Neuronal stem cell (in vitro differentiated cells): ENCODE measurements at regions not wholly inside any gene's neighbourhood (a gene's known extent, or its start where the extent isn't known, plus 50 kb on each side); places are given as distances from the start of the nearest gene placed in this dataset.

Experiments used
- DNase-seq: peaks from one replicate; pipeline ENCODE4 v3.0.0-alpha.2; 2013; ENCODE audit warnings: low spot score
- H2AFZ ChIP-seq: one replicate; pipeline ENCODE4 v1.6.1; 2013; ENCODE audit warnings: mild to moderate bottlenecking, low read length, inconsistent platforms
- H2AK5ac ChIP-seq: 2 replicates; pipeline ENCODE4 v1.6.1; 2013; ENCODE audit warnings: low read depth, mild to moderate bottlenecking, inconsistent platforms, low read length, moderate library complexity, mixed read lengths
- H2BK120ac ChIP-seq: 2 replicates; pipeline ENCODE4 v1.6.1; 2013; ENCODE audit warnings: low read depth, mild to moderate bottlenecking, inconsistent platforms, low read length, moderate library complexity, mixed read lengths
- H2BK12ac ChIP-seq: one replicate; pipeline ENCODE4 v1.6.1; 2013; ENCODE audit warnings: low read length, inconsistent platforms
- H2BK15ac ChIP-seq: 2 replicates; pipeline ENCODE4 v1.6.1; 2013; ENCODE audit warnings: mild to moderate bottlenecking, low read length, inconsistent platforms, mixed read lengths
- H2BK5ac ChIP-seq: one replicate; pipeline ENCODE4 v1.6.1; 2013; ENCODE audit warnings: inconsistent platforms, mild to moderate bottlenecking, low read length, moderate library complexity
- H3K14ac ChIP-seq: one replicate; pipeline ENCODE4 v1.6.1; 2013; ENCODE audit warnings: low read length, inconsistent platforms
- H3K18ac ChIP-seq: 2 replicates; pipeline ENCODE4 v1.6.1; 2013; ENCODE audit warnings: low read length, inconsistent platforms
- H3K23ac ChIP-seq: 2 replicates; pipeline ENCODE4 v1.6.1; 2013; ENCODE audit warnings: low read depth, mild to moderate bottlenecking, mixed read lengths, low read length, inconsistent platforms; ENCODE audit not compliant: poor library complexity
- H3K27ac ChIP-seq: replicated peaks from 3 replicates; pipeline ENCODE4 v1.5.1; 2013; ENCODE audit warnings: low read length, inconsistent platforms
- H3K27me3 ChIP-seq, 3 experiments: 2 replicates each; pipeline ENCODE4 v1.6.1; 2013; ENCODE audit warnings: low read length in 3 of 3, mild to moderate bottlenecking in 2 of 3, inconsistent platforms in 1 of 3, low read depth in 1 of 3, mixed read lengths in 1 of 3, moderate library complexity in 1 of 3; ENCODE audit not compliant: control insufficient read depth in 3 of 3, insufficient read depth in 3 of 3
- H3K36me3 ChIP-seq, 2 donors: replicated peaks in 1 of 2; 2 replicates each; pipeline ENCODE4 v1.6.1; 2013; ENCODE audit warnings: low read length in 2 of 2; ENCODE audit not compliant: control insufficient read depth in 2 of 2, insufficient read depth in 2 of 2
- H3K4ac ChIP-seq: 2 replicates; pipeline ENCODE4 v1.6.1; 2013; ENCODE audit warnings: inconsistent platforms, mild to moderate bottlenecking, low read length, moderate library complexity
- H3K4me1 ChIP-seq, 2 donors: 1 replicate in 1 of 2; 2 replicates in 1 of 2; pipeline ENCODE4 v1.6.1; 2013; ENCODE audit warnings: low read length in 2 of 2, low read depth in 1 of 2; ENCODE audit not compliant: control insufficient read depth in 2 of 2, insufficient read depth in 1 of 2
- H3K4me2 ChIP-seq: one replicate; pipeline ENCODE4 v1.6.1; 2013; ENCODE audit warnings: mild to moderate bottlenecking, low read length, inconsistent platforms; ENCODE audit not compliant: insufficient read depth, poor library complexity, severe bottlenecking
- H3K4me3 ChIP-seq, 2 donors: 2 replicates each; pipeline ENCODE4 v1.5.1; 2013; ENCODE audit warnings: low read length in 2 of 2, mild to moderate bottlenecking in 2 of 2, inconsistent platforms in 1 of 2, moderate library complexity in 1 of 2
- H3K79me1 ChIP-seq: one replicate; pipeline ENCODE4 v1.6.1; 2013; ENCODE audit warnings: low read depth, mild to moderate bottlenecking, inconsistent platforms, low read length, moderate library complexity
- H3K9ac ChIP-seq: one replicate; pipeline ENCODE4 v1.6.1; 2013; ENCODE audit warnings: mild to moderate bottlenecking, low read depth, low read length, inconsistent platforms; ENCODE audit not compliant: poor library complexity
- H3K9me3 ChIP-seq, 2 donors: replicated peaks in 1 of 2; 2 replicates each; pipeline versions ENCODE3 to v1.6.1; 2013; ENCODE audit warnings: low read length in 2 of 2, mild to moderate bottlenecking in 2 of 2, inconsistent platforms in 1 of 2, low read depth in 1 of 2, mixed read lengths in 1 of 2, moderate library complexity in 1 of 2; ENCODE audit not compliant: control insufficient read depth in 2 of 2, insufficient read depth in 1 of 2
- H4K8ac ChIP-seq: one replicate; pipeline ENCODE4 v1.6.1; 2013; ENCODE audit warnings: low read depth, mild to moderate bottlenecking, inconsistent platforms, low read length, moderate library complexity
- H4K91ac ChIP-seq: one replicate; pipeline ENCODE4 v1.6.1; 2013; ENCODE audit warnings: low read length, low read depth, mild to moderate bottlenecking, inconsistent platforms; ENCODE audit not compliant: poor library complexity
- WGBS, 2 donors: extraction: QIAGEN DNeasy Blood & Tissue Kit; methylation state at CpG; one replicate each; pipeline ENCODE4 v1.1.7; 2013; ENCODE audit warnings: missing lambda C conversion rate in 2 of 2, mixed read lengths in 1 of 2; ENCODE audit not compliant: insufficient read length in 2 of 2, insufficient replicate concordance in 1 of 2; ENCODE audit errors: extremely low coverage in 2 of 2; 5-methylcytosine and 5-hydroxymethylcytosine counted together

- Histone ChIP-seq H3K36me3 (no peaks in the 10 kb centered on the region), H3K23ac (no peak overlapping the region), H2BK15ac (no peak overlapping the region), H3K4ac (no peak overlapping the region), H2BK5ac (no peak overlapping the region), H4K91ac (no peak overlapping the region), H2BK120ac (no peak overlapping the region), H3K9ac (no peak overlapping the region), H3K4me3 (no peak overlapping the region), H2AK5ac (no peak overlapping the region), H3K14ac (no peak overlapping the region), H3K4me2 (no peak overlapping the region), H2AFZ (no peak overlapping the region), H3K9me3 (peaks cover 0 to 2% of the 10 kb centered on the region in 2 donors), H2BK12ac (no peak overlapping the region), H4K8ac (no peak overlapping the region), H3K27ac (no peak overlapping the region), H3K4me1 (peaks cover 0 to 1% of the 10 kb centered on the region in 2 donors), H3K79me1 (no peaks in the 10 kb centered on the region), H3K27me3 (peaks cover 0 to 1% (median 0%) of the 10 kb centered on the region in 3 experiments), H3K18ac (no peak overlapping the region)
- WGBS, 2 donors: no CpG with 5 or more reads among the region's 2 CpGs
- no peak for DNase-seq
These were observed 425.9 kb upstream of the PROX1 start for GRCh38 chr1:213561870-213562269.

GRCh38 chr1:213564215-213564659 is 423.5 kb upstream of the PROX1 start:
- Histone ChIP-seq H3K79me1 (no peaks in the 10 kb centered on the region), H3K4me3 (no peak overlapping the region), H3K14ac (no peak overlapping the region), H3K27me3 (no peaks in the 10 kb centered on the region), H3K4me1 (no peaks in the 10 kb centered on the region), H4K8ac (no peak overlapping the region), H2BK120ac (no peak overlapping the region), H3K27ac (no peak overlapping the region), H2BK15ac (no peak overlapping the region), H4K91ac (no peak overlapping the region), H2BK12ac (no peak overlapping the region), H2AK5ac (no peak overlapping the region), H3K9me3 (peaks cover 0 to 2% of the 10 kb centered on the region in 2 donors), H3K18ac (no peak overlapping the region), H3K36me3 (no peaks in the 10 kb centered on the region), H2AFZ (no peak overlapping the region), H3K23ac (no peak overlapping the region), H3K9ac (no peak overlapping the region), H3K4ac (no peak overlapping the region), H3K4me2 (no peak overlapping the region), H2BK5ac (no peak overlapping the region)
- DNase-seq: peak; percentile 3

- Histone ChIP-seq H2BK15ac (no peak overlapping the region), H3K36me3 (no peaks in the 10 kb centered on the region), H2BK5ac (no peak overlapping the region), H4K91ac (no peak overlapping the region), H3K79me1 (no peaks in the 10 kb centered on the region), H3K4me1 (no peaks in the 10 kb centered on the region), H2AFZ (no peak overlapping the region), H3K9me3 (no peaks in the 10 kb centered on the region), H2BK120ac (no peak overlapping the region), H3K4ac (no peak overlapping the region), H3K23ac (no peak overlapping the region), H3K4me3 (no peak overlapping the region), H3K14ac (no peak overlapping the region), H4K8ac (no peak overlapping the region), H3K18ac (peak overlapping the region; percentile 72), H3K9ac (no peak overlapping the region), H3K27me3 (no peaks in the 10 kb centered on the region), H2BK12ac (no peak overlapping the region), H3K4me2 (no peak overlapping the region), H3K27ac (no peak overlapping the region), H2AK5ac (peak overlapping the region; percentile 58)
- WGBS, 2 donors: no CpG with 5 or more reads among the region's 4 CpGs
- no peak for DNase-seq
These were observed 418.6 kb upstream of the PROX1 start for GRCh38 chr1:213568929-213569815.

GRCh38 chr1:213569816-213570150 is 418.0 kb upstream of the PROX1 start:
- no peak overlapping the region for H3K4me3 ChIP-seq
- no peak overlapping the region for H3K14ac ChIP-seq
- no peak overlapping the region for H2BK15ac ChIP-seq
- H2AFZ ChIP-seq: no peak overlapping the region
- DNase-seq: no peak
- H4K91ac ChIP-seq: no peak overlapping the region
- no peaks in the 10 kb centered on the region for H3K27me3 ChIP-seq
- no peak overlapping the region for H2BK12ac ChIP-seq
- H4K8ac ChIP-seq: no peak overlapping the region
- H3K4ac ChIP-seq: no peak overlapping the region
- H3K27ac ChIP-seq: no peak overlapping the region
- H3K9ac ChIP-seq: no peak overlapping the region
- H3K36me3 ChIP-seq: no peaks in the 10 kb centered on the region
- H3K79me1 ChIP-seq: no peaks in the 10 kb centered on the region
- no peak overlapping the region for H2AK5ac ChIP-seq
- H3K23ac ChIP-seq: no peak overlapping the region
- H3K4me1 ChIP-seq: no peaks in the 10 kb centered on the region
- H3K4me2 ChIP-seq: no peak overlapping the region
- no peak overlapping the region for H3K18ac ChIP-seq
- no peak overlapping the region for H2BK5ac ChIP-seq
- no peak overlapping the region for H2BK120ac ChIP-seq
- H3K9me3 ChIP-seq: no peaks in the 10 kb centered on the region
- WGBS, 2 donors: no CpG with 5 or more reads among the region's 4 CpGs
